ENCODE measurements at regions not wholly inside any gene's neighbourhood (a gene's known extent, or its start where the extent isn't known, plus 50 kb on each side); places are given as distances from the start of the nearest gene placed in this dataset.

DNA sequence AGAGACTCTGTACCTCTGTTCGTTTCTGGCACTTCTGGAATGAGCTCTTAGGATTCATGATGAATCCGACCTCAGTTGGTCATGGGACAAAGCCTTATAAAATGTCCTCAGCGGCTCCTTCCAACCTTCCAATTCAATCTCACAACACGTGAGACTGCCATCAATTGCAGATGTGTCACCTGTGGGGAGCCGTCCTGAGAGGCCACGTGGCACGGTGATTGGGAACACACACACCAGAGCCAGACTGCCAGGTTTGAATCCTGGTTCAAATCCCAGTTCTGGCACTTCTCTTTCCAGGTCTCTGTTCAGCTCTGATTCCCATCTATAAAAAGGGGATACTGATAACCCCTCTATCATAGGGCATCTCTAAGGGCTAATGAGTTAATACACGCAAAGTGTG lies 124.5 kb downstream of the ANKRD60 start:
- H3K27me3 ChIP-seq (ENCODE audit: insufficient read depth in 3 of 3, low read length in 2 of 3), result peaks cover 0 to 3% (median 0%) of the 10 kb centered on the region in 3 donors
- no peaks in the 10 kb centered on the region for H3K4me1 ChIP-seq
- no peaks in the 10 kb centered on the region for H3K36me3 ChIP-seq (ENCODE audit: insufficient read depth in 1 of 2, low read depth in 1 of 2)
- intact Hi-C loops (cut with DNase I), result no loop called here
- TF ChIP-seq, protein P1, sequence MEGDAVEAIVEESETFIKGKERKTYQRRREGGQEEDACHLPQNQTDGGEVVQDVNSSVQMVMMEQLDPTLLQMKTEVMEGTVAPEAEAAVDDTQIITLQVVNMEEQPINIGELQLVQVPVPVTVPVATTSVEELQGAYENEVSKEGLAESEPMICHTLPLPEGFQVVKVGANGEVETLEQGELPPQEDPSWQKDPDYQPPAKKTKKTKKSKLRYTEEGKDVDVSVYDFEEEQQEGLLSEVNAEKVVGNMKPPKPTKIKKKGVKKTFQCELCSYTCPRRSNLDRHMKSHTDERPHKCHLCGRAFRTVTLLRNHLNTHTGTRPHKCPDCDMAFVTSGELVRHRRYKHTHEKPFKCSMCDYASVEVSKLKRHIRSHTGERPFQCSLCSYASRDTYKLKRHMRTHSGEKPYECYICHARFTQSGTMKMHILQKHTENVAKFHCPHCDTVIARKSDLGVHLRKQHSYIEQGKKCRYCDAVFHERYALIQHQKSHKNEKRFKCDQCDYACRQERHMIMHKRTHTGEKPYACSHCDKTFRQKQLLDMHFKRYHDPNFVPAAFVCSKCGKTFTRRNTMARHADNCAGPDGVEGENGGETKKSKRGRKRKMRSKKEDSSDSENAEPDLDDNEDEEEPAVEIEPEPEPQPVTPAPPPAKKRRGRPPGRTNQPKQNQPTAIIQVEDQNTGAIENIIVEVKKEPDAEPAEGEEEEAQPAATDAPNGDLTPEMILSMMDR (IDR thresholded peaks at IDR 0.05), result no peak
- no peak overlapping the region for H3K4me3 ChIP-seq
- 85 to 92% (median 91%) methylated on average over 8 of the region's 8 CpGs for WGBS, 3 donors
- ATAC-seq (no peak), DNase-seq (no peak)
- no peak overlapping the region for H3K27ac ChIP-seq
- no peaks in the 10 kb centered on the region for H3K9me3 ChIP-seq

- Histone ChIP-seq H3K4me1 (no peaks in the 10 kb centered on the region), H3K27me3 (ENCODE audit: insufficient read depth in 3 of 3, low read length in 2 of 3) (peaks cover 0 to 3% (median 0%) of the 10 kb centered on the region in 3 donors), H3K4me3 (no peak overlapping the region), H3K36me3 (ENCODE audit: insufficient read depth in 1 of 2, low read depth in 1 of 2) (no peaks in the 10 kb centered on the region), H3K9me3 (no peaks in the 10 kb centered on the region), H3K27ac (no peak overlapping the region)
- intact Hi-C loops (cut with DNase I), result no loop called here
- DNase-seq, result no peak
- WGBS, 3 donors, result 90 to 93% (median 92%) methylated on average over 6 of the region's 6 CpGs
- TF ChIP-seq, protein P1 (IDR thresholded peaks at IDR 0.05), result no peak
- no peak for ATAC-seq
These were observed 124.9 kb downstream of the ANKRD60 start for GRCh38 chr20:58103517-58103904.

GRCh38 chr20:58102744-58103516 lies 125.5 kb downstream of the ANKRD60 start:
- Histone ChIP-seq H3K27ac (no peak overlapping the region), H3K9me3 (no peaks in the 10 kb centered on the region), H3K36me3 (ENCODE audit: insufficient read depth in 1 of 2, low read depth in 1 of 2) (no peaks in the 10 kb centered on the region), H3K4me1 (no peaks in the 10 kb centered on the region), H3K4me3 (no peak overlapping the region), H3K27me3 (ENCODE audit: insufficient read depth in 3 of 3, low read length in 2 of 3) (peaks cover 0 to 3% (median 0%) of the 10 kb centered on the region in 3 donors)
- intact Hi-C loops (cut with DNase I), result no loop called here
- ATAC-seq (no peak), DNase-seq (no peak)
- 46 to 52% (median 50%) methylated on average over 7 of the region's 7 CpGs for WGBS, 3 donors
- TF ChIP-seq, protein P1 (IDR thresholded peaks at IDR 0.05), result no peak

DNA sequence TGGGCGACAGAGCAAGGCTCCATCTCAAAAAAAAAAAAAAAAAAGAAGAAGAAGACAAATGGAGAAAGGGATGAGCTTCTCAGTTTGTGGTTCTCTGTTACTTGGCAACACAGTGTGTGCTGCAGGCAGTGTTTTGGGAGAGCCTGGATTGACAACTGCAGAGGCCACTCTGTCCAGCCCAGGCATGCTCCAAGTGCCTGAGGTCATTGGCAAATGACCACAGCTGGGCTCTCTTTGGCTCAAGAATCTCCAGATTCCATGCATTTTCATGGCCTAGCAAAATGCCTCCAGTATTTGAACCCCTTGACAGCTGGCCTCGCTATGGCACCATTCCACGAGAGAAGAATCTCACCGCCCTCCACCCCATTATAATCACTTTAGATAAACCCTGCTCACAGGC lies 126.2 kb downstream of the ANKRD60 start:
- Histone ChIP-seq H3K27me3 (ENCODE audit: insufficient read depth in 3 of 3, low read length in 2 of 3) (no peaks in the 10 kb centered on the region), H3K4me3 (no peak overlapping the region), H3K9me3 (no peaks in the 10 kb centered on the region), H3K27ac (no peak overlapping the region), H3K36me3 (ENCODE audit: insufficient read depth in 1 of 2, low read depth in 1 of 2) (no peaks in the 10 kb centered on the region), H3K4me1 (no peaks in the 10 kb centered on the region)
- ATAC-seq, result no peak
- WGBS, 3 donors, result 40 to 53% (median 49%) methylated on average over 4 of the region's 4 CpGs
- intact Hi-C loops (cut with DNase I), result no loop called here
- TF ChIP-seq, protein P1 (IDR thresholded peaks at IDR 0.05), result no peak
- no peak for DNase-seq

Data from psoas muscle (tissue), 7 donors.